Body of pancreas (tissue), 4 donors: ENCODE measurements at regions not wholly inside any gene's neighbourhood (a gene's known extent, or its start where the extent isn't known, plus 50 kb on each side); places are given as distances from the start of the nearest gene placed in this dataset.
"Not testable (repeated sequence)": the region's sequence is repeated elsewhere in the genome, so short reads cannot be mapped to it uniquely, and the experiment has no call there.

Experiments used
- ATAC-seq: fragments of 150-250 bp; one replicate; pipeline ENCODE4 v1.9.1; 2016
- DNase-seq, 4 donors: peaks; one replicate each; pipeline ENCODE4 v3.0.0-alpha.2; 2019
- H3K27ac ChIP-seq, 4 donors: fragments of 200-600 bp; sonication (generic); 1 replicate in 3 of 4; 2 replicates in 1 of 4; pipeline versions ENCODE4 v1.5.1 to v1.6.1; 2016 to 2019; ENCODE audit warnings: mild to moderate bottlenecking in 1 of 4, mixed read lengths in 1 of 4, moderate library complexity in 1 of 4
- H3K27me3 ChIP-seq, 2 donors: fragments of 200-600 bp; sonication (generic); one replicate each; pipeline ENCODE4 v1.6.0; 2016; ENCODE audit warnings: mild to moderate bottlenecking in 1 of 2
- H3K36me3 ChIP-seq, 2 donors: fragments of 200-600 bp; sonication (generic); replicated peaks in 1 of 2; 2 replicates each; pipeline ENCODE4 v1.5.1; 2016; ENCODE audit warnings: low read depth in 2 of 2; ENCODE audit not compliant: insufficient read depth in 1 of 2
- H3K4me1 ChIP-seq: fragments of 200-600 bp; sonication (generic); one replicate; pipeline ENCODE4 v1.6.0; 2016
- H3K4me3 ChIP-seq, 2 donors: fragments of 200-600 bp; sonication (generic); 1 replicate in 1 of 2; 2 replicates in 1 of 2; pipeline ENCODE4 v1.5.1; 2016 to 2019
- H3K9me3 ChIP-seq, 3 donors: fragments of 200-600 bp; sonication (generic); 1 replicate in 2 of 3; 2 replicates in 1 of 3; pipeline ENCODE4 v1.5.1; 2016
- POLR2A ChIP-seq, 3 donors: fragments of 450-650 bp; IDR thresholded peaks; one replicate each; pipeline ENCODE4 v1.6.1; 2016; ENCODE audit warnings: antibody characterized with exemption in 3 of 3, mild to moderate bottlenecking in 2 of 3
- WGBS, 2 donors: methylation state at CpG; one replicate each; pipeline ENCODE4 v1.1.5; 2017; 5-methylcytosine and 5-hydroxymethylcytosine counted together
- intact Hi-C: fragments of 100-400 bp; cut with DNase I; formaldehyde crosslinking; loops from one replicate; pipeline ENCODE4 v1.15.1; 2023
- TF ChIP-seq, protein P1 (sequence below), 7 experiments: fragments of 450-650 bp in 4 of 7; fragments of 200-600 bp in 3 of 7; sonication (generic) in 3 of 7; IDR thresholded peaks; one replicate each; pipeline ENCODE4 v1.5.1; 2016 to 2019; ENCODE audit warnings: antibody characterized with exemption in 7 of 7

DNA sequence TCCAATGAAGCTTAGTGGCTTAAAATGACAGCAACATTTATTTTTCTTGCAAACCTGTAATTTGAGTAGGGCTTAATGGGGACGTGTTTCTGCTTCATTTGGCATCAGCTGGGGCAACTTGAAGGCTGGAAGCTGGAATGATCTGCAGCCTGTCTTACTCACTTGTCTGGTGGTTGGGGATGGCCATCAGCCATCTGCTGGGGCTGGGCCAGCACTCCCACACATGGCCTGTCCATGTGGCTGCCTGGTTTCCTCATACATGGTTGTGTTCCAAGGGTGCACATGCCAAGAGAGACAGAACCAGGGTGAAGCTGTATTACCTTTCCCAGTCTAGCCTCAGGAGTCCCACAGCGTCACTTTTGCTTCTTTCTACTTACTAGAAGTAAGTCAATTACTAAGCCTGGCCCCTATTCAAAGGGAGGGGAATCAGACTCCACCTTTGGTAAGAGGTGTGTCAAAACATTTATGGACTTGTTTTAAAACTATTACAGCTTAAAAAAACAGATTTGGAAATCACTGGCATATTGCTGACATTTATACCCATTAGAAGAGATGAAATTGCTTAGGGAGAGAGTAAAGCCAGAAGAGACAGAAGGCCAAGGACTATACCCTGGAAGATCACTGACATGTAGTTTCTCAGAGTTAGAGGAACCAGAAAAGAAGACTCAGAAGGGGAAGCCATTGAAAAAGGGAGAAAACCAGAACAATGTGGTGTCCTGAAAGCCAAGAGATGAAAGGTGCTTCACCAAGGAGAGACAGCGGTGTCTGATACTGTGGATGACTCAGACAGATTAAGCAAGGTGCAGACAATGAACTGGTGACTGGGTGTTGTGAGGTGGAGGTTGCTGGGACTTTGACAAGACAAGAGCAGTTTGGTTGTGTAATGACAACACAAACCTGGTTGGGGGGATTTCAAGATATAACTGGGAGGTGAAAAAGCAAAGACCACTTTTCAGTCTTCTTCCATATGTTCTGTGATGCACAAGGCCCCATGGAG, 345.2 kb downstream of the GJA1 start:
- 65 to 71% methylated on average over 3 of the region's 3 CpGs for WGBS, 2 donors
- Histone ChIP-seq H3K27ac (no peak overlapping the region), H3K4me1 (no peaks in the 10 kb centered on the region), H3K4me3 (no peak overlapping the region), H3K27me3 (no peaks in the 10 kb centered on the region), H3K36me3 (no peaks in the 10 kb centered on the region), H3K9me3 (no peaks in the 10 kb centered on the region)
- TF ChIP-seq POLR2A (IDR thresholded peaks at IDR 0.05), result no peak
- TF ChIP-seq, protein P1, sequence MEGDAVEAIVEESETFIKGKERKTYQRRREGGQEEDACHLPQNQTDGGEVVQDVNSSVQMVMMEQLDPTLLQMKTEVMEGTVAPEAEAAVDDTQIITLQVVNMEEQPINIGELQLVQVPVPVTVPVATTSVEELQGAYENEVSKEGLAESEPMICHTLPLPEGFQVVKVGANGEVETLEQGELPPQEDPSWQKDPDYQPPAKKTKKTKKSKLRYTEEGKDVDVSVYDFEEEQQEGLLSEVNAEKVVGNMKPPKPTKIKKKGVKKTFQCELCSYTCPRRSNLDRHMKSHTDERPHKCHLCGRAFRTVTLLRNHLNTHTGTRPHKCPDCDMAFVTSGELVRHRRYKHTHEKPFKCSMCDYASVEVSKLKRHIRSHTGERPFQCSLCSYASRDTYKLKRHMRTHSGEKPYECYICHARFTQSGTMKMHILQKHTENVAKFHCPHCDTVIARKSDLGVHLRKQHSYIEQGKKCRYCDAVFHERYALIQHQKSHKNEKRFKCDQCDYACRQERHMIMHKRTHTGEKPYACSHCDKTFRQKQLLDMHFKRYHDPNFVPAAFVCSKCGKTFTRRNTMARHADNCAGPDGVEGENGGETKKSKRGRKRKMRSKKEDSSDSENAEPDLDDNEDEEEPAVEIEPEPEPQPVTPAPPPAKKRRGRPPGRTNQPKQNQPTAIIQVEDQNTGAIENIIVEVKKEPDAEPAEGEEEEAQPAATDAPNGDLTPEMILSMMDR (IDR thresholded peaks at IDR 0.05), result no peak
- intact Hi-C loops, result no loop called here
- DNase-seq, result peak; percentile 17 to 44 (median 30)
- peak; percentile 59 for ATAC-seq

DNA sequence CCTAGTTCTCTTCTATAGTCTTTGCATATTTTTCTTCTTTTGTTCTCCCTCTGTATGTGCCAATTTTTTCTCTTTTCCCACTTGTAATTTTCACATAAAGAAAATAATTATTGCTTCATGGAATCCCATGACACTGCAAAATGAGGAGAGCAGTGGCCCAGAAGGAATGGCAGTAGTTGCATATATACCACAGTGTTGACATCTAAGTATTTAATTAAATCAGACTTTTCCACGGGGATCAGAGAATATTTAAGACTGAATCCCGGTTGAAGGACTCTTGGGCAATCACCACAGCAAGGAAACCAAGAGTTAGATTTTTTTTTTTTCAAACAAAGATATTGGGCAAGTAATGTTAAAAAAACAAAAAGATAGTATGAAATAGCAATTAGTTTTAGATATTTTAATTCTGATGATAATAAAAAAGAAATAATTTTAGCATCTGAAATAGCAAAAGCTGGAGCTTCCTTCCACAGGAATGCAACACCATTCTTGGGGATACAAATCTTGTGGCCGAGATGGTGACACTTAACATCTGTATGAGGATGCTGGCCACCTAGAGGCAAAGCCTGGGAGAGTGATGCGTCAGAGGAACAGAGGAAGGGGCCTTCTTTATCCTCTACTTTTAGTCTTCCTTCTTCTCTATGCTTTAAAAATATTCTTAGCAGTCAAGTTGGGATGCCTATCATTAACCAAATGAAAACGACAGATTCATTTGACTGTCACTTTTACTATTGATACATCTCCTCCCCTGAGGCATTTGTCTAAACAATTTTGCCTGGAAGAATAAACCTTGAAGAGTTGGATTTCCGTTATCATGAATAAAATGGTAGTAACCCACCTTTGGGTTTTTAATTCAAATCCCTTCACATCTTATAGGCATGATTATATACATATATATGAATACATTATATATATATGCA, 356.2 kb downstream of the GJA1 start:
- ATAC-seq (no peak), DNase-seq (no peak)
- H3K4me1 ChIP-seq, result no peaks in the 10 kb centered on the region
- no peaks in the 10 kb centered on the region for H3K36me3 ChIP-seq
- H3K9me3 ChIP-seq, result no peaks in the 10 kb centered on the region
- H3K27ac ChIP-seq, result no peak overlapping the region
- TF ChIP-seq, protein P1 (IDR thresholded peaks at IDR 0.05), result no peak
- no peak for TF ChIP-seq POLR2A (IDR thresholded peaks at IDR 0.05)
- intact Hi-C loops, result no loop called here
- no peak overlapping the region for H3K4me3 ChIP-seq
- no peaks in the 10 kb centered on the region for H3K27me3 ChIP-seq
- WGBS, 2 donors, result 53 to 62% methylated on average over 6 of the region's 6 CpGs

DNA sequence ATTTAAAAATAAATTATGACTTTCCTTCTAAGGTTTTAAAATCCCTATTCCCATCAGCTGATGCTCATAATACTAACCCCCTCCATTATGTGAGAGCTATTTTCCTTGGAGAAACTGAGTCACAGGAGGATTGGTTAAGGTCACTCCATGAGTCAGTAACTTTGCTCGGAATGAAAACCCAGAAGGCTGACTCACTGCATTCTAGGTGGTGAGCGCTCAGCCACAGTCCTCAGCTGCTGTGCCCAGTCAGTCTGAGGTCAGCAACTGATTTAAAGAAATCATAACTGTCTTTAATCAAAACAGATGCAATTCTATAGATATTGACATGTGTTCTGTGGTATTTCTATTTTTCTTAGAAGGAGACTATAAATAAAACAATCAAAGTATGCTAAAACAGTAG, 359.2 kb downstream of the GJA1 start:
- H3K4me1 ChIP-seq, result no peaks in the 10 kb centered on the region
- DNase-seq, result no peak

DNA sequence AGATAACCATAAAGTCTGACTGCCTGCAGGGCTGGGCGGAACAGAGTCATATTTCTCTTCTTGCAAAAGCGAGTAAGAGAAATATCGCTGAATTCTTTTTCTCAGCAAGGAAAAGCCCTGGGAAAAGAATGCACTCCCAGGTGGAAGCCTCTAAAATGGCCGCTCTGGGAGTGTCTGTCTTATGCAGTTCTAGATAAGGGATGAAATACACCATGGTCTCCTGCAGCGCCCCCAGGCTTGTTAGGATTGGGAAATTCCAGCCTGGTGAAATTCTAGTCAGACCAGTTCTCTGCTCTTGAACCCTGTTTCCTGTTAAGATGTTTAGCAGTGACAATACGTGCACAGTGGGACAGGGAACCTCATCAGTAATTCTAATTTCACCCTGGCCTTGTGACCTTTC, 362.2 kb downstream of the GJA1 start:
- H3K4me1 ChIP-seq, H3K36me3 ChIP-seq, DNase-seq, H3K4me3 ChIP-seq, intact Hi-C loops, ATAC-seq, H3K27ac ChIP-seq, H3K27me3 ChIP-seq, H3K9me3 ChIP-seq: not testable (repeated sequence)
- WGBS, 2 donors, result 86 to 91% methylated on average over 6 of the region's 6 CpGs

More for the DNA sequence above, 359.2 kb downstream of the GJA1 start:
- WGBS, 2 donors, result 67 to 75% methylated on average over 2 of the region's 2 CpGs
- Histone ChIP-seq H3K36me3 (no peaks in the 10 kb centered on the region), H3K27me3 (no peaks in the 10 kb centered on the region), H3K27ac (no peak overlapping the region), H3K9me3 (no peaks in the 10 kb centered on the region), H3K4me3 (no peak overlapping the region)
- ATAC-seq, result no peak
- TF ChIP-seq, protein P1 (IDR thresholded peaks at IDR 0.05), result no peak
- TF ChIP-seq POLR2A (IDR thresholded peaks at IDR 0.05), result no peak
- intact Hi-C loops, result no loop called here

DNA sequence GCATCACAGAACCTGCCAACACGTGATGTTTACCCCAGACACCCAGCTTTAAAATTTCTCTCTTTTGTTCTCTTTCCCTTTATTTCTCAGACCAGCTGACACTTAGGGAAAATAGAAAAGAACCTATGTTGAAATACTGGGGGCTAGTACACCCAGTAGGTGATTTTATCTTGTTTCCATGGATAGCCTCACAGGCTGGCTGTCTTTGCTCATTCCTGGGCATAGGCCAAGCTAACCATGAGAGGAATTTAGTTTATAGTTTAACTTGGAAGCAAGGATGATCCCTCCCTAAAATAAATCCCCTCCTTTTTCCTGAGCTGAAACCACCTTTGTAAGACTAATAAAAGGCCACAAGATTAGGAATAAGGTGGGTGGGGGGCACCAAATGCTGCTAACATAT, 362.7 kb downstream of the GJA1 start:
- intact Hi-C loops, result not testable (repeated sequence)

More for the DNA sequence above, 362.7 kb downstream of the GJA1 start:
- H3K27me3 ChIP-seq, H3K4me1 ChIP-seq, DNase-seq, H3K4me3 ChIP-seq, ATAC-seq, H3K36me3 ChIP-seq, H3K9me3 ChIP-seq, H3K27ac ChIP-seq: not testable (repeated sequence)
- 61 to 77% methylated on average over 1 of the region's 1 CpG for WGBS, 2 donors
